Esophagus squamous epithelium (tissue), 4 donors: ENCODE measurements at regions not wholly inside any gene's neighbourhood (a gene's known extent, or its start where the extent isn't known, plus 50 kb on each side); places are given as distances from the start of the nearest gene placed in this dataset.

ENCODE experiments used
- CTCF ChIP-seq, 6 experiments: fragments of 450-650 bp in 4 of 6; fragments of 200-600 bp in 2 of 6; sonication (generic) in 2 of 6; IDR thresholded peaks; one replicate each; pipeline ENCODE4 v1.5.1; 2016 to 2019; ENCODE audit warnings: antibody characterized with exemption in 6 of 6, mild to moderate bottlenecking in 4 of 6, moderate library complexity in 4 of 6
- POLR2A ChIP-seq, 4 donors: fragments of 450-650 bp; IDR thresholded peaks; one replicate each; pipeline ENCODE4 v1.6.1; 2017; ENCODE audit warnings: antibody characterized with exemption in 4 of 4, mild to moderate bottlenecking in 4 of 4, moderate library complexity in 3 of 4

DNA sequence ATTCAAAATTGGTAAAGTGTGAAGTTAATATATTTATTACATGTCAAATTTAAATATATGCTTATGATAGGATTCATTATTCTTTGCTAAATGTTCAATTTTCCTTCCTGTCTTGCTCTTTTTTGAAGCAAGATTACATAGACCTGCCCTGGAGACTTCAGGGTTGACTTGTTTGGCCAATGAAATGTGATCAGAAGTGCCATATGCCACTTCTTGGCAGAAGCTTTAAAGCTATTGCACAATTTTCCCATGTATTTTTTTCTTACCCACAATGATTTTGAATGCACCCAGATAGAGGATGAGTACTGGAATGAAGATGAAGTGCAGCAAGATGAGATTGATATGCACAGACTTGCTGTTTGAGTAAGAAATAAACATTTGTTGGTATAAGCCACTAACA lies 406.3 kb upstream of the BCHE start:
- TF ChIP-seq CTCF (IDR thresholded peaks at IDR 0.05) (no peak), POLR2A (IDR thresholded peaks at IDR 0.05) (no peak)
